DOHH2 (cell line): ENCODE measurements at regions not wholly inside any gene's neighbourhood (a gene's known extent, or its start where the extent isn't known, plus 50 kb on each side); places are given as distances from the start of the nearest gene placed in this dataset.

Source experiments
- CTCF ChIP-seq: fragments of 200-600 bp; sonication (generic); IDR thresholded peaks from one replicate; pipeline ENCODE4 v1.5.1; 2014; ENCODE audit warnings: antibody characterized with exemption, mild to moderate bottlenecking, low read depth, low read length; ENCODE audit not compliant: poor library complexity, severe bottlenecking
- EZH2phosphoT487 ChIP-seq: fragments of 200-600 bp; sonication (generic); IDR thresholded peaks from 2 replicates; pipeline ENCODE4 v1.6.1; 2017; ENCODE audit warnings: borderline replicate concordance, mild to moderate bottlenecking, antibody characterized with exemption, low read length, moderate library complexity, mixed read lengths

- TF ChIP-seq CTCF (no peak), EZH2phosphoT487 (no peak)
Observed at GRCh38 chr6:156543431-156543830, 233.7 kb upstream of the ARID1B start.
